Ramos (cell line): ENCODE measurements at regions not wholly inside any gene's neighbourhood (a gene's known extent, or its start where the extent isn't known, plus 50 kb on each side); places are given as distances from the start of the nearest gene placed in this dataset.

ENCODE experiments used
- in situ Hi-C: fragments of 300-500 bp; cut with MboI; formaldehyde crosslinking; loops from one replicate; pipeline ENCODE4 v1.14.3; 2022; ENCODE audit warnings: low sequenced_read_pairs; ENCODE audit not compliant: unreplicated experiment

DNA sequence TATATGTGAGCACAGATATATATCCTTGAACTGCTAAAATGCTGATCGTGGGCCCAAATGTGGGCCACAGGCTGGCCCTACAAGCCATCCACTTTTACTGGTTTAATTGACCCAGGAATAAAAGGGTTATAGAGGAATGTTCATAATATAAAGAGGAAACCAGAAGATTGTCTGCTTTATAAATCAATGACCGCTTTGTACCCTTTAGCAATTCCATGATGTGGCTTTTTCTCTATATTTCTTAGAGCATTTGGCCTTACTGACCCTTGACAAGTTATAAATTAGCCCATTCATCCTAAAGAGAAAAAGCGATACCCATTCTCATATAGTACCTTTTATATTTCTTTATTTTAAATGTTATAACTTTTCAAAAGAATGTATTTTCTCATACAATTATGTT lies 87.1 kb upstream of the ITGA4 start:
- in situ Hi-C loops: no loop called here

DNA sequence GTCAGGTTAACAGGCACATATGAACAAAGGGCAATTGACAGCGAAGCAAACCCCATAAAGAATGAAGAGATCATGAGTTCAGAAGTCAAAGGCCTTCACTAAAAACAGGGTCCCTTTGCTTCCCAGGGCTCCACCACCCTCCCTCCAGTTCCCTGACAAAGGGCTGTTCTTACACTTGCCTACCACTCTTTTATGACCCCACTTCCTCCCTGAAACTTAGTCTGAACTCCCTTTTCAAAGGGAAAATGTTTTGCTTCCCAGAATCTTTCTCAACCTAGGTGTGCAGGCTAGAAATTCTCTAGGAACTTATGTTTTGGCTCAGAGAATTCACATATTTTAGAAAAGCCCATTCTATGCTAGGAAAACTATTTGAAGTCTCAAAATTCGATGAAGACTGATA lies 86.0 kb upstream of the ITGA4 start:
- in situ Hi-C loops: no loop called here

DNA sequence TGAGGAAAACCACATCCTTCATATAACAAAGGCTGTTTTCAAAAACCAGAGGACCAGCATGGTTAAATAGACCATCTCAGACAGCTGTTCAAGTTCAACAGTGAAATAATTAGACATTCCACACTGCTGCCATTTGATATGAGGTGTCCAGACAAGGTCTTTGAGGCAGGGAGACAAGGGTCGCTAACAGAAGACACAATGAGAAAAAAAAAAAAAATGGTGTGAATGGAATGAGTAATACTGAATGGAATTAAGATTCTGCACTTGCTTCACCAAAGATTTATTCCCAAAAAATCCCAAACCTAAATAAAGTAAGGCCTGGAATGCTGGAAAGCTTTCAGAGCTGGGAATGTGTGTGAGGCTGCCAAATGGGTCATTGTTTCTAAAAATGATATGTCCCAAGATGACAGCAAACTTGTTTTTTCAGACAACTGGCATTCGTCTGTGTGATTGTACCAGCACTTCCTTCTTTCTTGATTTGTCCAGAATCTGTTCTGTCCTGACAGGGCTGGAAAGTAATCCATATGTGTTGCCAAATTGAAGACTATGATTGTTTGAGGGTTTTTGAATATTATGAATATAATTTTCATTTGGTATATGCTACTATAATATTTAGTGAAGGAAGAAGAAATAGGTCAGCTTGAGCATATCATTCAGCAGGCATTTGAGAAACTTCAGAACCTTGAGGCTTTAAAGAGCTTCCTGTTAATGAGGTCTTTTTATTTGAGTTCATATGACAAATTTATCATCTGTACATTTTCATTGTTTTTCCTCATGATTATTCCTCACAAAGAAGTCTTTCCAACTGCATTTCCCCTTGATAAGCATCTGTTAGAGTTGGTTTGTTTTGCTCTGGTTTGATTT lies 85.2 kb upstream of the ITGA4 start:
- in situ Hi-C loops: no loop called here

DNA sequence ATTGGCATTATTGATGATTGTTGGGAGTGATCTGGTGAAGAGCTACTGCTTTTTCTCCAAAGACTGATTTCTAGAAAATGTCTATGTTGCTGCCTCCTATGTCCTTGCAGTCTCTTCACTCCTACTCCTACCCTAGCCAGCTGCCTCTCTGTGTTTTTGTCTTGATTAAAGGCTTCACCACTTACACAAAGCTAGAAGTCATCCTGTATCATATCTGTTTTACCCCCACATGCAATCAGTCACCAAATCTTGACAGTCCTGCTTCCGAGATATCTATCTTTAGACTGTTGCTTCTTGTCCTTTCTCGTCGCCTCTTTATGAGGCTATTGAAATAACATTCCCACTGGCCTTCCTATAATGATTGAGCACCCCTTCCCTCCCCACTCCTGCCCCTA lies 84.5 kb upstream of the ITGA4 start:
- in situ Hi-C loops: no loop called here

DNA sequence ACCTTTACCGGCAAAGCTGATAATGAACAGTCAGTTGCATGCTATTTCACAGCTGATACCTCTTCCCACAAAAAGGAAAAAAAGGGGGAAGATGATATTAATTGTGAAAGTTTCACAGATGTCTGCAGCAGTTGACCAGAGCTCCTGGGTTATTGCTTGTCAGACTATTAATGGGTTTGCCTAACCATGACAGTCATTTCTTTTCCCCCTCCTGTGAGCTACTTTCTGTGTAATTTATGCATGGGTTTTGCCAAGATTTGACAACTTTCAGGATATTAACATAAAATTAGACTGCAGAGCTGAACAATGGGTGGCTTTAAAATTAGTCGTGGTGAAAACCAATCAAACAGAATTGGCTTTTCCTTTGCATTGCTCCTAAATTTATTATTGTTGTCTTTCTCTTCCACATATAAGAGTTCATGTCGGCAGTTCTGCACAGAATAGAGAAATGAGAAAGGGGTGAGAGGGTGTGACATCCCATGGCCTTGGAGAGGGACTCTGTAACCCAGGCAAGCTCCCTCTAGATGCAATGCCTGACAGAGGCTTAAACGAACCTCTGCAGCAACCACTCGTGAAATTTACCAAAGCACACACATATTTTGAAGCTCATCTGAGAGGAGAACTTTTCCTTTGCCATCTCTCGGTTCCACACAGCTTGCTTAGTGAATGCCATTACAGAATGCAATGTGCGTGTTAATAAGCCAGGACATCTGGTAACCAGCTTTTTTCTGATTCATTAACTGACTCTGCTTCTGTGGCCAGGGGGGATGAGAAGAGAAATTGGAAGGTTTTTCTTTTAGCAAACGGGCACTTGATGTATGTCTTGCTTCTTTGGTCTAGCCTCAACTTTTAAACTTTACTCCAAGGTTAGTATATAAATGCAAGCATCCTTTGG lies 82.2 kb upstream of the ITGA4 start:
- in situ Hi-C loops: no loop called here

DNA sequence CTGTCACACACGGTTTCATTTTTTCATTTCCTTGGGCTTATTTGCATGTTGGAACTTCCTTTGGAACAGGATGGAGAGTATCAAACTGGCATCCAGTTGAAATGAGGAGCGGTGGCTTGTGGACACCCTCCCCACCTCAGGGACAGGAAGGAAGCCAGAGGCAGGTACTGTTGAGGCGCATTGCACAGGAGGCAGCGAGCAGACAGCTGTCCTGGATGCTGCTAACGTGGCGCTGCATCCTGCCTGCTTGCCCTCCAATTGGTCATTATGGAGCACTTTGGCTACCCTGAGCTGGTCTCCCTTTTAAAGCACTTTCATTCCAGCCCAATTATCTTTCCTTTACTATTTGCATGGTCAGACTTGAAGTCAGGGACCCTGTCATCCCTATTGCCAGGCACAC lies 80.7 kb upstream of the ITGA4 start:
- in situ Hi-C loops: no loop called here

DNA sequence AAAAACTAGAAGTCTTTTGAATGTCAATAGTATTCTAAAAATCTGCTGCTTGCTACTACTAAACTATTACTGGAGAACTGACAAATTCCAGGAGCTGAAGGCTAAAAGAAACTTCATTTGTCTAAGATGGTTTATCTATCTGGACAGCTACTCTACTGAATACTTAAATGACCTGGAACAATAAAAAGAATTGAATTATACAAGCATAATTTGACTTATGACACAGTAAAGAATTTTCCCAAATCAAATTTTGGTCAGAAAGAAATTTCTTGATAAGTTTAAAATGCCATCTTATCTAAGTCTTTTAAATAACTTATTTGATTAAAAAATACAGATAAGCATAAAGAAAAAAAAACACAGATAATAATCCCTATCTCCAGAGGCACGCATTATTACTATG lies 80.2 kb upstream of the ITGA4 start:
- in situ Hi-C loops: no loop called here

DNA sequence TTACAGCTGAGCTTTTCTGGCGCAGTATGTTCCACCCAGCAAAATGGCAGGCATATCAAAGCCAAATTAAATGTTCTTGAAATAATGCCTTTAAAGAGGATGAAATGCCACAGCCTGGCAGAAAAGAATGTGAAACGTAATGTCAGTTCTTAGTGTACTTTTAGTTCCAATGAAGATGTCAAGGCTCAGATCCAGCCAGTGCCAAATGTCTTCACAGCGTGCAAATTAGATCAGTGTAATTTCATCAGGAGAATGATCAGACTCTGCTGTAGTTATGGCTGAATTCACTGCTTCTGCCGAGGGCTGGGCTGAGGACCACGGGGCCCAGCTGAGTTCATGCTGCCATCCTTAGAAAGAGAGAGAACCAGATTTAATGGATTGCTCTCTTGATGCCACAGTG lies 78.7 kb upstream of the ITGA4 start:
- in situ Hi-C loops: no loop called here

DNA sequence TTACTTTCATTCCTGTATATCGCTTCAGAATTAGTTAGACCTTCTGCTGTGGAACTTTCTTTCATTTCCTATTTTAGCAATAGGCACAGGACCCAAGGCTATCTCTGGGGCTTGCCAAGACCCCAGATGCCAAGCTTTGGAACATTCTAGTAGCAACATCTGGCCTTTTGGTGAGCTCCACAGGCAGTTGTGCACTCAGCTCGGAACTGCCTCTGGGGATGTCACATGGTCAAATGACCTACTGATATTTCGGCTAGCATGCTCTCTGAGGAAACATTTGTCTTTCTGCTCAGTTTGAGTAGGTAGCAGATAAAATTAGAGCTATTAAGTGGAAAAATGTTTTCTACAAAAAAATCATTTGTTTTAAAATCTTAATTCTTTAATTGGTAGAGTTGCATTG lies 76.6 kb upstream of the ITGA4 start:
- in situ Hi-C loops: no loop called here

DNA sequence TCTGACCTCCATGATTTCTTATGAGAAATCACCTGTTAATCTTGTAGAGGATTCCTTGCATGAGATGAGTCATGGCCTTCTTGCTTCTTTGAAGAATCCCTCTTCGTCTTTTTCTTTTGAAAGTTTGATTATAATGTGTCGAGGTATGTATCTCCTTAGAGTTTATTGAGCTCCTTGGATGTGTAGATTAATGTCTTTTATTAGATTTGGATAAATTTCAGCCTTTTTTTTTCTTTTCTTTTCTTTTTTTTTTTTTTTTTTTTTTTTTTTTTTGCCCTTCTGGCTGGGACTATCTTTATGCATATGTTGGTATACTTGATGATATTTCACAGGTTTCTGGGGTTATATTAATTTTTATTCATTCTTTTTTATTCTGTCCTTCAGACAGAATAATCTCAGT lies 72.3 kb upstream of the ITGA4 start:
- in situ Hi-C loops: no loop called here

DNA sequence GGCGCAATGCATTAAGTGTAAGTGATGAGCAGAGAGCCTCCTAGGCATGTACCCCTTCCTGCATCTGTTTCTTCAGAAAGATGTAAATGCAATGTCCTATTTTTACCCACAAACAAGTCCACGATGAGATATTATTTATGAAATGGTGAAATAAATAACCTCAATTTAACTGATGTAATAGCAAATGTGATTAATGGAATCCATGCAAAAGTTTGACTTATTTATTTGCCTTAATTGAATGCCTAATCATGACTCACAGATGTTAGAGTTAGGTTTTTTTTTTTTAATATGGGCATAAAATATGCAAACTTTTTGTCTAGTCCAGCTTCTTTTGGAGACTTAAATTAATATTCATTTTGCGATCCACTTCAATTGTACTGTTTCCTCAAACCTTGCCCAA lies 67.7 kb upstream of the ITGA4 start:
- in situ Hi-C loops: no loop called here

DNA sequence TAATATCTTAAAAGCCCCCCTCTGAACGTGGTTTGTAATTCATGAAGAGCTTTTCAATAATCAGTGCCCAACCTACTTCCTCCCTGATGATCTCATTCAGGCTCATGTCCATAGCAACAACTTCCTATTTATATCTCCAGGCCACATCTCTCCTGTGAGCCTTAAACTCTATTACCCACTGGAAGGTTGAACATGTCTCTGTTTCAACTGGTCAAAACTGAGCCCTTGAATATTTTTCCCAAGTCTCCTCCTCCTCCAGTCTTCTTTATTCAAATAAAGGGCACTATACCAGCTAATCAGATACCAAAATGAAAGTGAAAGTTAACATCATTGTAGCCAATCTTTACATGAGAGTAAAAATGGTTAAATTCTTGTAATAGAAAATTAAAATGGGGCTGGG lies 63.7 kb upstream of the ITGA4 start:
- in situ Hi-C loops: no loop called here

DNA sequence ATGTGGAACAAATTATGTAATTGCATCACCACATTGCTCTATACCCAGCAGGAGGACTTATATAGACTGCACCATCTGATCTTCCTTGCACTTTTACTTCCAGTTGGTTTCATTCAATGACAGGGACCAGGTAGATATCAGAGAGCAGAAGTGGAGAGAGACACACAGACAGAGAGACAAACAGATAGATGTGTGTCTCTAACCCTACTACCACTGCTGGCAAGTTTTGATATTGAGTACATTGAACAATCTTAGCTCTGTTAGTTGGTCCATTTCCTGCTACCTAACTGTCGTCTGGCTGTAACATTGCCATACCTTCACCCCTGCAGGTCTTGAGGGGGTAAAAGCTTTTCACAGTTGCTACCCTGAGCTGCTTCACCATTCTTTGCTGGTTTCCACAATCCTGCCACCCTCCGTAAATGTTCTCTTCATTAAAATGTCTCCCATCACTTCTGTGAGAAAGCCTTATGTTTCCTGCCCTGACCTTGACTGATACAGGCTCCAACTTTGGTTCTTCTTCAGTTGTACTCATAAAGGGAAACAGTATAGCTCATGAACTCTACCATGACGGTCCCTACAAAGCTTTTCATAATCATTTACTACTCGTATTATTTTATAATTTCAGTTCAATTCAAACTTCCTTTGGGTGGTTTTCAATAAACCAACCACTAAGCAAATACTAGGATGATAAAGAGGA lies 62.3 kb upstream of the ITGA4 start:
- in situ Hi-C loops: no loop called here

DNA sequence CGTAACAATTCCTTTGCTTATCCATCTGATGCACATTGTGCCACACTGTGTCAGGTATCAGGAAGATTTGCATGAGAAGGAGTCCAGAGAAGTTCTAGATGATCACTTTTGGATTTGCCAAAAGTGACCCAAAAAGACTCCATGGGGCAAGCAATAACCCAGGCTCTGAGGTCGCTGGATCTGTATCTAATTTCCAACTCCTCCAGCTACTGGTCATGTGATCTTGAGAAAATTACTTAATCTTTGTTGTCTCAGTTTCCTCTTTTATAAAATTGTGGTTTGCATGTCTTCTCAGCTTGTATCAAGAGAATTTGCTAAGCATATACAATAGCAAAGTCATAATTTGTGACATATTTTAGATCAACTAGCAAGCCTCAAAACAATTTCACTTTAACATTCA lies 61.3 kb upstream of the ITGA4 start:
- in situ Hi-C loops: no loop called here

DNA sequence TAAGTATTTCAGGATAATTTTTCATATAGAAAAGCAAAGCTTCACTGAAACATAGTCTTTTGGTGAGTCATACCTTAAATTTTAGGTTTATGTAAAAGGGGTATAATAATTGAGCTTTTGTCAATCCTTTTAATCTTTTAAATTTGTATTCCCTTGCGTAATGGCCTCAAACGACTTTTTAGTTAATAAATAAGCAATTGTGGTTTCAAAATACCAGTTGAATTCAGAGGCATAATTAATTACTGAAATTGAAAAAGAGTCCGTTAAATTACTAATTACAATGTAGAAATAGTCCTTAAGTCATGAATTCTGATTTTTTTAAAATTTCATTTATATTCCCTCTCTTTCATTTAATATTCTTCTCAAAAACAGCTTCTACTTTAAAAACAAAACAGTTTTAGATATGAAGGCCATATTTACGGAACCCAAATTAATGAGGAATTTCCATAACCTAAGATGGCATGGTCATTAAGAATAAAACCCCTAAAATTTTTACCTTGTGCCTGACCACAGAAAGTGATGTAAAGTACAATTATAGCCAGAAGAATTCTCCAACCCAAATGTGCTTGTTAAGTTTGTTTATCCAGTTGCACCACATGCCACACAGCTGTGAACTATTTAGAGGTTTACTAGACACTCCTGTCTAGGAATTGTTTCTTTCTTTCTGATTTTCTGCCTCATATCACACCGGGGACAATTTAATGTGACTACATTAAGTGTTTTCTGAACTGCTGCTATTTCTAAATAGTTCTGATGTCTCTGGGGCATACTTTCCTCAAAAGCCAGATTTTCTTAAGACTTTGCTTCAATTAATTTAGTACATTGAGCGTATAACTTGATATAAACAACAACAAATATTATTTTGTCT lies 60.7 kb upstream of the ITGA4 start:
- in situ Hi-C loops: no loop called here

DNA sequence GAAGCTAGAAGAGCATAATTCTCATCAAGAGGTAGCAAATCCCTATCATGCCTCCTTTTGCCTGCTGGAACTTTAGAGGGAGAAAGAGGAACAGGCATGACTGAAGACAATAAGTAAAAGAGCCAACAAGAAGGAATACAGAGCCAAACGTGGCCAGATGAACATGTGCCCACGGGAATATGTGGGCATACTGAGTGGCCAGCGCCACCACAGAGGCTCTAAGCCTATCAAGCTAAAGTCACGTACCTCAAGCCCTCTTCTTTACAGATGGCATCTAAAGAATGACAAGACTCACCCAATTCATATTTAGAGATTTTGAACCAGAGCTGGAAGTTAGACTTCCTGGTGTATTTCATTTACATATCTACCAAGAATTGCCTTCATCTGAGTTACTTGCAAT lies 59.9 kb upstream of the ITGA4 start:
- in situ Hi-C loops: no loop called here

DNA sequence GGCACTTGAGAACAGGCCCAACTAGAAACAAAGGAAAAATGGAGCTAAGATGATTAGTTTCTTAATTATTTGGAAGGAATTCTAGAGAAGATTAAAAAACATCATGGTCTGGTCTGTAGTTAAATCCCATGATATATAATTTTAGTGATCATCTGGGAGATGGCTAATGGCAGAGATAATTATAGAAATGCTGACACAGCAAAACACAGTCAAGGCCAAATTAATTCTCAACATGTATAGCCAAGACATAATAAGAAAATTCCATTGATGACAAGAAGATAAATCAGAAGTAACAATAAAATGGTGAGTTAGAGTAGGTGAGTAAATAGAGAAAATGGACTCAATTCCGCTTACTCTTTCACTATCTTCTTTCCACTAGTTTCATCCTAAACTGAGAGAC lies 59.2 kb upstream of the ITGA4 start:
- in situ Hi-C loops: no loop called here

DNA sequence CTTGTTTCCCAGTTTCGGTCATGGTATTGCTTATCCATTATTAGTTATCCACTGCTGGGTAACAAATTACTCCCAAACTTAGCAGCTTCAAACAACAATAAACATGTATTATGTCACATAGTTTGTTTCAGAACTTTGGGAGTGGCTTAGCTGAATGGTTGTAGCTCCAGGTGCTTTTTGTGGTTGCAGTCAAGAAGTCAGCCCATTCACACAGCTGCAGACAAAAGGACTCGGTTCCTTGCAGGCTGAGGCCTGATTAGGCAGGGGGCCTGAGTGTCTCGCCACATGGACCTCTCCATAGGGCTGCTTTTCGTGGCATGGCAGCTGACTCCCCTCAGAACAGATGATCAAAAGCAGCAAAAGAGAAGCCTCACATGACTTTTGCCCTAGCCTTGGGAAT lies 58.2 kb upstream of the ITGA4 start:
- in situ Hi-C loops: no loop called here

DNA sequence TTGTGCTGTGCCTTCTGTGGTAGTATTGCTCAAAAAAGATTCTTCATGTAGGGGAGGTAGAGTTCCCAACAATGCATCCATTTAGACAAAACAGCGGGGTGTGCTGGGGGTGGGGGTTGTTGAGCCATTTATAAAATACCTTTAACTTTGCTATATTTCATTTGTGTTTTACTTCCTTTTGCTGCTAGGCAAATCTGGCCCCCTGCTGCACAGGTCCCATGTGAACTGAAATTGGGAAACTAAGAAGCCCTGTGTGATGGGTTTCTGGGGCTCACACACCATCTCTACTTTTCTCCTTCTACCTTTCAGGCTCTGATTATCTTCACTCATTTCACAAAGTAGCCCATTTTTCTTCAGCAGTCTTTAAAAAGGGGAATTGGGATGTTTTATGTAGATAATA lies 52.7 kb upstream of the ITGA4 start:
- in situ Hi-C loops: no loop called here

DNA sequence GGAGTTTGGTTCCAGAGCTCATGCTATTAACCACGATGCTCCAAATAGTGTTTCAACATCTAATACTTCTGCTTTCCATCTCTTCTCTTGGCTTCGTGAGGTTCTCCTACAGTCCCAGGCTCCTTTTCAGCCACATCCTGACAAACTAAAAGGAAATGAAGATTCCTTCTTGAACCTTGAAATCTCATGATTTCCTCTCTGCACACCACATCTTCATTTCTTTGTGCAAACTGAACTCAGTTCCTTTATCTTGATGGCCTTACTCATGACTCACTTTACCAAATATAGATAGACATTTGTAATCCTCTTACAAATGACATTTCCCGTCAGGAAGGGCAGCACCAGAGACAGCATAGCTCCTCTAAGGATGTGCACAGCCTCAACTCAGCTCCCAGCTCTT lies 50.0 kb upstream of the ITGA4 start:
- in situ Hi-C loops: no loop called here
